ENCODE measurements at regions not wholly inside any gene's neighbourhood (a gene's known extent, or its start where the extent isn't known, plus 50 kb on each side); places are given as distances from the start of the nearest gene placed in this dataset.
A peak's percentile ranks its signal among the peaks of the same experiment; 100 is the strongest.
"Not testable (repeated sequence)": the region's sequence is repeated elsewhere in the genome, so short reads cannot be mapped to it uniquely, and the experiment has no call there.

DNA sequence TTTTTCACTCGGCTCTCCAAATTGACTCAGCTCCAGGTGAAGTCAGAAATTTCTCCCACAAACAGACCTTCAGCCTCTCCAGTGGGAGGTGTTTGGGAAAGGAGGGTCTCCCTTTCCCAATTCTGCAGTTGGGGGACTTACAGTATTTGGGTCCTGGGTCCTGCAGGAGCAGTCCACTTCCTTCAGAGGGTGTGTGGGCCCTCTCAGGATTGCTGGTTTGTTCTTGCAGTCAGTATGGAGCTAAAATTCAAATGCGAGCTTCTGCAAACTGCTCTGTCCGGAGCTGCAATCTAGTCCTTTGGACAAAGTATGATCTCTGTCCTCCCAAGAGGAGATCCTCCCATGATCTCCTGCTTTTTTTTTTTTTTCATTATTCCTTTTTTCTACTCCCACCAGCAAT, 87.9 kb upstream of the MSTN start:
- no peak for FAIRE-seq

GRCh38 chr2:190149908-190150307, 87.4 kb upstream of the MSTN start:
- no peak for FAIRE-seq

- no peak for FAIRE-seq
Measured at GRCh38 chr2:190149200-190149599, 86.7 kb upstream of the MSTN start.

GRCh38 chr2:190146109-190146508, 83.6 kb upstream of the MSTN start:
- FAIRE-seq, result not testable (repeated sequence)

DNA sequence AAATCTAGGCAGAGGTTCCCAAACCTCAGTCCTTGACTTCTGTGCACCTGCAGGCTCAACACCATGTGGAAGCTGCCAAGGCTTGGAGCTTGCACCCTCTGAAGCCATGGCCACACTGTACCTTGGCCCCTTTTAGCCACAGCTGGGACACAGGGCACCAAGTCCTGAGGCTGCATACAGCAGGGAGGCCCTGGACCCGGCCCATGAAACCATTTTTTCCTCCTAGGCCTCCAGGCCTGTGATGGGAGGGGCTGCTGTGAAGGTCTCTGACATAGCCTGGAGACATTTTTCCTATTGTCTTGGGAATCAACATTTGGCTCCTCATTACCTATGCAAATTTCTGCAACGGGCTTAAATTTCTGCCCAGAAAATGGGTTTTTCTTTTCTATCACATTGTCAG, 77.9 kb upstream of the MSTN start:
- FAIRE-seq, result not testable (repeated sequence)

DNA sequence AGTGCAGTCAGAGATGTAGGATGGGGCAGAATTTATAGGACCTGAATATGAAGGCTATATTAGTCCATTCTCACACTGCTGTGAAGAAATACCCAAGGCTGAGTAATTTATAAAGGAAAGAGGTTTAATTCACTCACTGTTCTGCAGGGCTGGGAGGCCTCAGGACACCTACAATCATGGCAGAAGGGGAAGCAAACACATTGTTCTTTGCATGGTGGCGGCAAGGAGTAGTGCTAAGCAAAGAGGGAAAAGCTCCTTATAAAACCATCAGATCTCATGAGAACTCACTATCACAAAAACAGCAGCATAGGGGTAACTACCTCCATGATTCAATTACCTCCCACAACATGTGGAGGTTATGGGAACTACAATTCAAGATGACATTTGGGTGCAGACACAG, 76.8 kb upstream of the MSTN start:
- no peak for FAIRE-seq

- FAIRE-seq, result no peak
Measured at GRCh38 chr2:190138032-190138431, 75.5 kb upstream of the MSTN start.

DNA sequence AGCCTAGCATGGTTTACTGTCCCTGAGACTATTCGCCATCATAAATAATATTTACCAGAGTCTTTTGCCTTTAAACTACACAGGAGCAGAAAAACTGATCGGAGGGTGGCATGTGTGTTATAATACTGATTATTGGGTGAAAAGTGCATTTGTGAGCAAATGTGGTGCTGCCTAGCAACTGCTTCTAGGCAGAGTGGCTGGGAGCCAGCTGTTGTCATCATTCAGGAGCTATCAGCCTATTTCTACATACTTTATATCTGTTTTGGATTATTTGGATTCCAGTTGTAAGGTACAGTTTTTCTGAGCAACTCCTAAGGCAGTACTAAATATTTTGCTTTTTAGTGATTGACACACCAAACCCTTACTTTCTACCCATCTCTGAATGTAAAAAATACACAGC, 75.0 kb upstream of the MSTN start:
- FAIRE-seq, result no peak

- FAIRE-seq, result no peak
Measured at GRCh38 chr2:190136825-190137224, 74.3 kb upstream of the MSTN start.

DNA sequence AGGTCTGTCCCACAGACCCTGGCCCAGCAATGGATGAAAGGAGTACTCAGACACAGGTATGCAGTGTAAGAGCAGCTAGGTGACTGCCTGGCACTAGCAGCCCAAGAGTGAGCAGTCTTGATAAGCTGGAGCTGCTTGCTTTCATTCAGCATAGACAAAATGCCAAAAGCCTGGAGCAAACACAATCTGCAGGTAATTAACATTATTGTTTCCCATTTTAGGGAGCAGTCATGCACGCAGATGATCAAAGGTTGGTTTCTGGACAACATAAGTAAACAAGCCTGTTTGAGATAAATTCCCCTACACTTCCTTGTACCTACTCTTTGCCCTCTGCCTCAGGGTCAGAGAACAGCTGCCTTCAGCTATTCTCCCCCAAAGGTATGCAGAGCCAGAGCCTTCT, 73.7 kb upstream of the MSTN start:
- FAIRE-seq, result no peak

DNA sequence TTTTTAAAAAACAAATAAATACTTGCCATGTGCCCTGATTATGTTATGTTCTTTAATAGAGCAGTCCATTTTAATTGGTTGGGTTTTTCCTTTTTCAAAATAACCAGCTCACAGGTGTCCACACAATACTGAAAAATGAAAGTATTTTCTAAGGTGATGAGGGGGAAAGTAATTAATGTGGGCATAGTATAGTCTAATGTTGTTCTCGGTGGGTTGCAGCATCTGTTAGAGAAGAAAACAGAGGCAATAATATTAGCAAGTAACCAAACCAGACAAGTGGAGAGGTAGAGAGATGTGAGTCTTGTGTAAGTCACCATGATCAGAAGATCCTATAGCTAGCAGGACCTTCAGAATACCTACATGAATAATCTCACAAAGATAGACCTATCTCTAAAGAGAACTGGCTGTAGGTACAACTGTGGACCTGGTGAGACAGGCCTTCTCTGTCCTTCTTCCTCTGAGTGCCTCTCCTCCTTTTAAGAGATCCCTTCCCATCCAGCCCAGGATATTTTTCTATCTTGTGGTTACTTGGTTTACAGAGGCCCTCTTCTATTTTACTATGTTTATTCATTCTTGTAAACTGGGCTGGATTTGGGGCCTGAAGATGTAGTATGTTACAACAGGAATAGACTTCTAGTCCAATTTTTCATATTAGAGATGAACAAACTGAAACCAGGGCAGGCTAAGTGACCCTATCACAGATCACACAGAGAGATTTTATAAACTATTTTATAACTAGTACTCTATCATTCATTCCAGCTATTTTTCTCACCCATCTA, 67.1 kb upstream of the MSTN start:
- no peak for FAIRE-seq

- FAIRE-seq, result no peak
Measured at GRCh38 chr2:190127651-190128050, 65.1 kb upstream of the MSTN start.

GRCh38 chr2:190126798-190127197, 64.3 kb upstream of the MSTN start:
- no peak for FAIRE-seq

DNA sequence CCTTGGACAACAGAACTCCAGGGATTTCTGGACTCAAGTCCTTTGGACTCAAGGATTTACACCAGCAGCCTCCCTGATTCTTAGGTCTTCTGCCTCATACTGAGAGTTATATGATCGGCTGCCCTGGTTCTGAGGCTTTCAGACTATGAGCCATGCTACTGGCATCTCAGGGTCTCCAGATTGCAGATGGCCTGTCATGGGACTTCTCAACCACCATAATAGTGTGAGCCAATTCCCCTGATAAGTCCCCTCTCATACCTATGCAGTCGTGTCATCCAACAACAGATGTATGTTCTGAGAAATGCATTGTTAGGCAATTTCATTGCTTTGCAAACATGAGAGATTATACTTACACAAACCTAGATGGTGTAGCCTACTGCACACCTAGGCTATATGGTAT, 61.4 kb upstream of the MSTN start:
- no peak for FAIRE-seq

DNA sequence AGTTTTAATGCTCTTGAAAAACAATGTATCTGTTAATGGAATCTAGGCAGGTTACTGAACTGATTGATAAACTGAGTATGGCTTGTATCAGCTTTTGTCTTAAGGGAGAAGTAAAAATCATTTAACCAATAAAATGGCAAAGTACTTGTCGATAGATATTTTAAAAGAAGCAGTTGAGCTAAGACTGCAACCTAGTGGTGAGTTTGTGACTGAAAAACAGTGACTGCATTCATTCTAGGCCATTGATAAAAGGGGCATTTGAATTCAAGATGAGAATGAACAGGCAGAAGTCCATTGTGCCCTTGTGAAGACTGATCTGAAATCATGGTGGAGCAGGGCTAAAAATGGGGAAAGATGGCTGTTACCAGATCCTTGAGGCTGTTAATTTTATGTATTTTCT, 59.4 kb upstream of the MSTN start:
- FAIRE-seq, result peak; percentile 66

DNA sequence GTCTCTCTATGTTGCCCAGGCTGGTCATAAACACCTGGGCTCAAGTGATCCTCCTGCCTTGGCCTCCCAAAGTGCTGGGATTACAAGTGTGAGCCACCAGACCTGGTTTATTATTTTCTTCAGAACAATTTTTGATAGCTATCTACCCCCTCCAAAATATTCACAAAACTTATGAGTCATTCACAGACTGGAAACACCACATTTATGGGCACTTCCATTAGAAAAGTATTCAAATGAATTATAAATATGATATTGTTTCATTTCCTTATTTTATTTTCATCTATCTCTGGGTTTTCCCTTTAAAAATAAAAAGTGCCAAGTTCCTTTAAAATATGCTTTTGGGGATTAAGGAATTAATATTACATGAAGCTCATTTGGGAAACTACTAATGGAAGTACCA, 58.8 kb upstream of the MSTN start:
- no peak for FAIRE-seq

DNA sequence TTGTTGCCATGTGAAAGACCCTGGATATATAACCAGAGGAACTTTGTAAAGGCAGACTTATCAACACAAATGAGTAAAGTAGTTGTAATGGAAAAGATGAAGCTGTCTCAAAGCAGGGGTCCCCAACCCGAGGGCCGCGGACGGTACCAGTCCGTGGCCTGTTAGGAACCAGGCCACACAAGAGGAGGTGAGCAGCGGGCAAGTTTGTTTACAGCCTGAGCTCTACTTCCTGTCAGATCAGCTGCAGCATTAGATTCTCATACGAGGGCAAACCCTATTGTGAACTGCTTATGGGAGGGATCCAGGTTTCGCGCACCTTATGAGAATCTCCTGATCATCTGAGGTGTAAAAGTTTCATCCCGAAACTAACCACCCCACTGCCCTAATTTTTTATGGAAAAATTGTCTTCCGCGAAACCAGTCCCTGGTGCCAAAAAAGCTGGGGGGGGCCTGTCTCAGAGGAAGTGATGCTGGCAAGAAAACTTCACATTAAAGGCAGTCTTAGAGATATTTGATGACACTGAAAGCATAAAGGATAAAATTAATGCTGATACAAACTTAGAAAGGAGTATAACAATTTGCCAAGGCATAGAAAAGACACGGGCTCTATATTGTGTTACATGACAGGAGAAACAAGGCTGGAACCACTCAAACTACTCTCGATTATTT, 57.5 kb upstream of the MSTN start:
- FAIRE-seq, result no peak

- no peak for FAIRE-seq
Measured at GRCh38 chr2:190119257-190119656, 56.7 kb upstream of the MSTN start.

GRCh38 chr2:190117305-190117704, 54.8 kb upstream of the MSTN start:
- FAIRE-seq, result no peak

DNA sequence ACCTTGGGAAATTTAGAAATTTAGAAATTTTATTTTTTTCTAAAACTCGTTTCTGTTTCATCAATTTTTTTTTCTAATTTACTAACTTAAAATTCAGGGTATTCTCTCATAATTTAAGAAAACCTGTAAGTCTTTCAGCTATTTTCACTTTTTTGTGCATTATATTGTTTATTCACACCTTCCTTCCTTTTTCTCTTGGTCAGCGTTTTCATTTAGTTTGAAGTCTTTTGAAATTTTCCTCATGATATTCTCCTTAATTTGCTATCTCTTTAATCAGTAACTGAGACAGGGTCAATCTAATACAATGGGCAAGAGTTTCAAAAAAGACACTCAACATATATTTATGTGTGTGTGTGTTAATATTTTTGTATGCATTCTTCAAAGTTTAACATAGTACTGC, 50.5 kb upstream of the MSTN start:
- no peak for FAIRE-seq

Data from TTC549 (cell line).